Islet of Langerhans (tissue), 1 donor: ENCODE measurements at regions not wholly inside any gene's neighbourhood (a gene's known extent, or its start where the extent isn't known, plus 50 kb on each side); places are given as distances from the start of the nearest gene placed in this dataset.
"Not testable (repeated sequence)": the region's sequence is repeated elsewhere in the genome, so short reads cannot be mapped to it uniquely, and the experiment has no call there.

ENCODE experiments used
- FAIRE-seq: peaks from one replicate; lab custom pipeline; 2011; peaks lifted over from hg19 to GRCh38; lab: Jason Lieb, UNC

GRCh38 chr3:188974856-188975599, 196.7 kb upstream of the TPRG1 start:
- FAIRE-seq = peak; percentile 13

DNA sequence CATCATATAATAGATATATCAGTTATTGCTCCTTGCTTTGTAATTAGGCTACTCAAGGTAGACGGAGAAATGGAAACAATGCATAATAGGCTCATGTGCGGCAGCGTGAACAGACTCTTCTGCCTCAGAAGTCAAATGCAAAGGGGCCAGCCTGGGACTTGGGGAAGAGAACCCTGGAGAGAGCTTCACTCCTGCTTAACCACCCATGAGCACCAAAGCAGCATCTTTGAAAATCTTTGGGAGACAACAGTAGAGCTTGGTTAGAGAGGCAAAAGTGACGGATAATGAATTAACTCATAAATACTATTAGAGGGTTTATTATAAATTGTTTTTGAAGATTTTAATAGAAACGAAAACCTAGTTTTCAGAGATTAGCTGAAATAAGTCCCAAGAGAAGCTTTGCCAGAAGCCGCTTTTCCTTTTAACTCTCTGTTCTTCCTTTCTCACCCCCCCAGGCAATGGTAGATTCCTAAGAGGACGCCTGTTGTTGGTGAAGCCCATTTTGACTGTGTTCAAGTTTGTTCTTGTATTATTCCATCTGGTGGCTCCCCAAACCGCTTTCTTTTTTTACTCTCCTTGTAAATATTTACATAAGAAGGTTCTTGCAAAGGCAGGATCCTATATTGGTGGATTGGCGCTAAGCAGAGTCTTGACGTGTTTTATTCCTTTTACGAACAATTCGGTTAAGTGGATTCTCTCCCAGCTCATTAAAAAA, 196.0 kb upstream of the TPRG1 start:
- FAIRE-seq = no peak

- no peak for FAIRE-seq
These were observed 195.4 kb upstream of the TPRG1 start for GRCh38 chr3:188976407-188976806.

DNA sequence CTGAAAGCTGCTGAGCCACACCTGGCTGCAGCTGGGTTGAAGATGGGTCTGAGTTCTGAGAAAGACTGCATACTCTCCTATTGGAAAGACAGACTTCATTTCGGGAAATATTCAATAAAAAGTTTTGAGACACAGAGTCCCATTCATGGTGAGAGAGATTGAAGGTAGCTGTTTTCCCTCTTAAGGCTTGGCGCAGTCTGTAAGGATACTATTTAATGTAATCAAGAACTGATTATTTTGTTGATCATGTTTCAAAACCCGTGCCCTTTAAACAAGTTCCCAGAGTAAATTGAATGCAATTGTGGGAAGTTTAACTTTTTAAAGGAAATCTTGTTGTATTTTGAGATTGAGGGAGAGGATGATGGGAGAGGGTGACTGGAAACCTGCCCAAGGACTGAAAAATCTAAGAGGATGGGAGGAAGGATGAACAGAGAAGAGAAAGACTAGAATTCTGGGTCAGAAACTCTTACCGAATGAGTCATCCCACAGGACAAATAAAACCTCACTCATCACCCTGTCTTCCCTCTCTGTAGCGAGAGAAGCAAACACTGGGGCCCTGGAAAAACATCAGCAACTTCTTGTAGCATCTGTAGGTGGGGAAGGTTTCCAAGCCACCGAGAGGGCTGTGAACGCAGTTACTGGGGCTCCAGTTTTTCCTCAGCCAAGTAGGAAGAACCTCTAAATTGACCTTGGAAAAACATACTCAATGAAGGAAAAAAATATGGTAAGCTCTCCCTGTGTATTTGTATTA, 193.2 kb upstream of the TPRG1 start:
- no peak for FAIRE-seq

DNA sequence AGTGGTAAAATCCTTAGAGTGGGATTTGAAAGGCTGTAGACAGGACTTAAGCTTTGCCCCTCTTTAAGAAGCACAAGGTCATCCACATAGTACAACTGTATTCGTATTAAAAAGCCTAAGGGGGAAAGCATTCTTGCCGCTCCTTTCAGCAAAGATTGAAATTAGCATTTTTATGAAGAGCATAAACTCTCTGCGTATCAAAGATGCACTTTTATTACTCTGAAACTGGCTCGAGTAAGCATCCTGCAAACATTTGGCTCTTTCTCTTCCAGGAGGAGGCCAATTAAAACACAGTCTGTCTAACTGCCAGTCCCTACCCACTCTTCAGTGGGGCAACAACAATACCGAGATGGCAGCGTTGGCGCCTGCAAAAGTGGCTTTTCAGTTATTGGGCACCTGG, 192.5 kb upstream of the TPRG1 start:
- FAIRE-seq = no peak

DNA sequence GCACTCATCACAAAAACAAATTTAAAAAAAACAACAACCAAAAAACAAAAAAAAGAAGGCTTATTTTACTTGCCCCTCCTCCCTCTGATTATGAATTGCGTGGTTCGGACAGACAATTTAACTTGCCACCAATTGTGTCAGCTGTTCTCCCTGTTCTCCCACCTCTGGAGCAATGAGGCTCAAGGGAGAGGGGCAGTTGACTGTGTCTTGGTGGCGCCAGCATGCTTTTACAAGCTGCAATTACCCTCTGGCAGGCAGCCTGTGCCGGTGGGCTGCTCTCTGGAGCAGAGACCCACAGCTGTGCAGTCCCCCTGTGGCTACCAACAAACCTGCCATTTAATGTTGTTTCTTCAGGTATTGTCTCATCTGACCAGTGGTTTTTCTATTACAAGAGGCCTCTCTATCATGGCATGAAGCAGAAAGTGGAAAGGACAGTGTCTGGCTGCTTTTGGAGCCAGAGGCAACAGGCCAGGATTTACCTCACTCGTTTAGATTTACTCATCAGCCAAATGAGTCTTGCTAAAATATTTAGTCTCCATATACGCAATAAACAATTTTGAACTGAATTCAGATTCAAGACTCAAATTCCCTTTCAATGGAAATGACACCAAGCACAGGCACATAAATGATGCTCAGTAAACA, 192.0 kb upstream of the TPRG1 start:
- FAIRE-seq = no peak

DNA sequence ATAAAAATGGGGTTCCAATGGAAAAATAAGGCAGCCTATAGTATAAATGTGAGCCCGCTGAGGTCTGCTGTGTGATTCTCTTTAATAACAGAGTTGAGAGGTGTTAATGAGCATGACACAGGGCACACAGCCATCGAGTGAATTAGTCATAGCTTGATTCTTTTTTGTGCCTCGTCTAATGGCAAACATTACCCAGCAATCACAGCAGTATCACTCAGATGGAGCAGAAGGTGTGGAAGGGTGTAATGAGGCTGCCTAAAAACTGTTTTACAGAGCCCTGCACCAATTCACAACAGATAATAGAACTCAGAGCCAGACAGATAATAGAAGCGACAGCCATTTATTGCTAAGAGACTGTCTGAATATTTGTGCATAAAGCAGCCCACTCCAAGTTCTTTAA, 178.6 kb upstream of the TPRG1 start:
- peak; percentile 61 for FAIRE-seq

DNA sequence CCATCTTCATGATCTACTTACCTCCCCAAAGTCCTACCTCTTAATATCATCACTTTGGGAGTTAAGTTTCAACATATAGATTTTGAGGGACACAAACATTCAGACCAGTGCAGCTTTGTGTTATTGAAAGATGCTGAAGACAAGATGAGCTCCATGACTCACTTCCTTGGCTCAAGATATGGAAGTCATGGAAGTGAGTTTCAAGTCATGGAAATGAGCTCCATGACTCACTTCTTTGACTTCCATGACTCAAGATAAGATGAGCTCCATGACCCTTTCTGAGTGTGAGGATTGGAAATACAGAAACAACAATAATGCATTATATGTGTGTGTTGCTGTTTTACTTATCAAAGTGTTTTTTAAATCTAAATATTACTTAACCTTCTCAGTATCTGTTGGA, 170.2 kb upstream of the TPRG1 start:
- FAIRE-seq = no peak

- no peak for FAIRE-seq
These were observed 168.4 kb upstream of the TPRG1 start for GRCh38 chr3:189003410-189003809.

GRCh38 chr3:189013224-189013888, 158.4 kb upstream of the TPRG1 start:
- no peak for FAIRE-seq

DNA sequence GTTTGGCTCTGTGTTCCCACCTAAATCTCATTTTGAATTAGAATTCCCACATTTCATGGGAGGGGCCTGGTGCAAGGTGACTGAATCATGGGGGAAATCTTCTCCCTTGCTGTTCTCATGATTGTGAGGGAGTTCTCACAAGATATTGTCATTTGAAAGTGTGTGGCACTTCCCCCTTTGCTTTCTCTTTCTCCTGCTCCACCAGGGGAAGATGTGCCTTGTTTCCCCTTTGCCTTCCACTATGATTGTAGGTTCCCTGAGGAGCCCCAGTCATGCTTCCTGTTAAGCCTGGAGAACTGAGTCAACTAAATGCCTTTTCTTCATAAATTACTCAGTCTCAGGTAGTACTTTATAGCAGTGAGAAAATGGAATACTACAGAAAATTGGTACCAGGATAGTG, 157.2 kb upstream of the TPRG1 start:
- no peak for FAIRE-seq

- not testable (repeated sequence) for FAIRE-seq
These were observed 148.9 kb upstream of the TPRG1 start for GRCh38 chr3:189022576-189023466.

GRCh38 chr3:189025866-189026265, 145.9 kb upstream of the TPRG1 start:
- FAIRE-seq = no peak

GRCh38 chr3:189027626-189028155, 144.1 kb upstream of the TPRG1 start:
- FAIRE-seq = no peak

DNA sequence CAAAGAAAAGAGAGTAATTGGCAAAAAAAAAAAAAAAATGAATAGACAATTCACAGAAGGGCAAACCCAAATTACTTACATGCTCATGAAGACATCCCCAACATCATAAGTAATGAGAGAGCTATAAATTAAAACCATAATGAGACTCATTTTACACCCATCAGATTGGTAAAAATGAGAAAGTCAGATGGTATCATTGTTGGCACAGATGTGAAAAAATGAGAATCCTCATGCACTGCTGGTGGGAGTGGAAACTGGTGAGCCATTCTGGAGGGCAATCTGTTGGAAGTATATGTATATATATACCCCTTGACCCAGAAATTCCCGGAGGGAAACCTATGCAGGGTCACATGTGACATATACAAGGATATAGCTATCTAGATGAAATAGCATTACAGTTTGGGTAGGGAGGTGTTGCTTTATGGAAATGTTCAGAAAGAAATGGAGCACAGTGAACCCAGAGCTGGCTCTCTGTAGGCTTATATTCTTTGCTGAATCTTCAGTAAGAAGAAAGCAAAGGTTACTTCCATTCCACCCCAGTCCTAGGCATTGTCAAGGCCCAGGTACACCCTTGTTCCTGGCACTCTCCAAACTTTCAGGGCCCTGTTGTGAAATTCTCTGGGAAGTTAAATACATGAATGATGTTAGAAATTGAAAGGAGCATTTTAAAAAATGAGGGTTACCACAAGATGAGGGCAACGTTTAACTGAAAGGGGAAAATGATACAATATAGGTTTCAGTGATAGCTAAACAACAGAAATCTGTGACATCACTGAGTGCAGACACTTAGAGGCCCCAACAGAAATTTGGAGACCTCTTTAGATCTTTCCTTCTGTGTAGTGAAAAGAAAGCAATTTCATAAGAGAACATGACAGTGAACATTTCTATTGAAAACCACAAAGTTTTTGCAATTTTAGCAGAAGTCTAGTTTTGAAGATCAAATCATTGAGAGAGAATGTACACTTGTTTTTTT, 132.7 kb upstream of the TPRG1 start:
- no peak for FAIRE-seq

DNA sequence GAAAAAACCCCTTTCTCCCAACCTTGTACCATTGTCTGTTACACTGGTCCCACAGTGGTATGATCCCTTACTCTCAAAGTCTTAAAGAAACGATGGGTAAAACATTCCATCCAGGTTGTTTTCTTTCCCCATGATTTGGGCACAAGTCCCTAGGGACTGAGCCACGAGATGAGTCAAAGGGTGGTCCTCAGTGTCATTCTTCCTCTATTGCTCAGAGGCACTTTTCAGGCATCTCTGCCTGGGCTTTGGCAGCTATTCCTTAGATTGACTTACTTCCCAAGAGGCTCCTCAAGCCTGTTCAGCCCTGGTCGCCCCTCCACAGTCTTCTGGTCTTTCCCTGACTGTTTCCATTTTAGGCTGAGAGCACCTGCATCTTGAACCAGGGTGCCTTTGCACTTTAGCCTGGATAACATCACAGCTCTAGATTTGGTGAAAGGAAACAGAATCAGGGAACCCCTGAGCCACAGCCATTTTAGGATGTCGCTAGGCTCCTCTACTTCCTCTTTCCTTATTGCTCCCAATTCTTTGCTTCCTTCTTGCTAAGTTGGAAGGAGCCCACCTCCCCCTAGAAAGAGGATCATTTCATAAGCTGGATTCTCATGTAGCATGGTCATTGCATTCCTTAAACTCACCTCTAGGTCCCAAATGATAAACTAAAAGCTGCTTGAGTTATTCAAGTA, 131.0 kb upstream of the TPRG1 start:
- FAIRE-seq = no peak

DNA sequence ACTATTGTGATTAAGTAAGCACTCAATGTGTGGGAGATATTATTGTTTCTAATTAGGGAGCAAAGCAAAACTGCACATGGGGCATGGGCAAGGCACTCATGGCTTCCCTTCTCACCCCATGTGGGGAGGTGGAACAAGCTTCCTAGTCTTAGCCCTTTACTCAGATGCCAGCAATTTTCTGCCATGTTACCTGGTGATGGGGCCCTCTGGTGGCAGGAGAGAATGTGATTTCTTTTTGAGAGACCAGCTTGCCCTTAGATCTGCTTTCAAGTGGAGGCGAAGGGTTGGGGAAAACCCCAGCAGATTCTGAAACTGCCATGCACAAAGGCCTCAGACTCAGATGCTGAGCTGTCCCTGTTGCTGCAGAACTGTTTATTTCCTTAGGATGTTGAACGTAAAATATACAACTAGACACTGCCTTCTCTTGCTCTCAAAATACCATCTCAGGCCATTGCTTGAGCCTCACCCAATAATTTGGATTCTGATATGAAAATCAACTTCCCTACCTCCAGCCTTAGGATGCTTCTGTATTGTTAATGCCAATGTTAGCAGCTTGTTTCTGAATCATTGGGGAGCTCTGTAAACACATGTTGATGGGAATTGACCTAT, 130.2 kb upstream of the TPRG1 start:
- FAIRE-seq = no peak

DNA sequence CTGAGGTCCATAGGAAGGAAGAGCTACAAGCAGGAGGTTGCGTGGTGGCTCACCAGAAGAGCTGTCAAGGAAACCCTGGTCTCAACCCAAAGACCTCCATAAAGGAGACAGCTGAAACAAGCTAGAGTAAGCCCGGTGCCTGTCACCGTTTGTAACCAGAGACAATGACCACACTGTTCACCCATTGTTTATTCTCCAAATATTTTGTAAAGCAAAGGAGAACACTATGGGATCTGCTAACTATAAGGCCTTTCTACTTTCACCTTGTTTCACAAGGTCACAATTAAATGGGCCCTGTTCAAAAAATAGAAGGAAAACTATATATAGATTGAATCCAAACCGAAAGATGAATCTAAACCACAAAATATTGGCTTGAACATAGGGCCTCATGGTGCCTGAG, 128.9 kb upstream of the TPRG1 start:
- FAIRE-seq = no peak
